ENCODE measurements at regions not wholly inside any gene's neighbourhood (a gene's known extent, or its start where the extent isn't known, plus 50 kb on each side); places are given as distances from the start of the nearest gene placed in this dataset.
A peak's percentile ranks its signal among the peaks of the same experiment; 100 is the strongest.

GRCh38 chr9:93814077-93814956 lies 140.8 kb downstream of the BARX1 start:
- no peak for DNase-seq
- Histone ChIP-seq H3K4me1 (ENCODE audit: control insufficient read depth, insufficient read depth, low read length) (no peaks in the 10 kb centered on the region), H3K27ac (ENCODE audit: low read length) (no peak overlapping the region), H3K36me3 (ENCODE audit: control insufficient read depth, insufficient read depth, low read length) (no peaks in the 10 kb centered on the region), H3K9me3 (ENCODE audit: control insufficient read depth, insufficient read depth, low read length) (no peaks in the 10 kb centered on the region), H3K4me3 (ENCODE audit: low read length) (no peak overlapping the region), H3K27me3 (ENCODE audit: control insufficient read depth, insufficient read depth, low read length) (peaks cover 2% of the 10 kb centered on the region)
- no peak for TF ChIP-seq CTCF (IDR thresholded peaks at IDR 0.05)
- Mint-ChIP-seq H3K36me3 (no peaks in the 10 kb centered on the region), H3K9me3 (no peaks in the 10 kb centered on the region), H3K27me3 (ENCODE audit: low read depth in 2 of 2) (peaks cover 12 to 24% of the 10 kb centered on the region in 2 donors), H3K4me3 (no peak overlapping the region), H3K27ac (no peak overlapping the region), H3K4me1 (no peaks in the 10 kb centered on the region)
- WGBS (ENCODE audit: insufficient coverage): 46% methylated on average over 12 of the region's 12 CpGs
- intact Hi-C loops (cut with micrococcal nuclease): no loop called here
- no peak for ATAC-seq

GRCh38 chr9:93813221-93814076 lies 141.7 kb downstream of the BARX1 start:
- H3K36me3 ChIP-seq (ENCODE audit: control insufficient read depth, insufficient read depth, low read length): no peaks in the 10 kb centered on the region
- intact Hi-C loops (cut with micrococcal nuclease): no loop called here
- no peak overlapping the region for H3K27ac ChIP-seq (ENCODE audit: low read length)
- Mint-ChIP-seq H3K27me3 (ENCODE audit: low read depth in 2 of 2) (peaks cover 12 to 24% of the 10 kb centered on the region in 2 donors), H3K4me1 (no peaks in the 10 kb centered on the region), H3K27ac (no peak overlapping the region), H3K4me3 (no peak overlapping the region), H3K36me3 (no peaks in the 10 kb centered on the region), H3K9me3 (no peaks in the 10 kb centered on the region)
- no peaks in the 10 kb centered on the region for H3K9me3 ChIP-seq (ENCODE audit: control insufficient read depth, insufficient read depth, low read length)
- no peak for TF ChIP-seq CTCF (IDR thresholded peaks at IDR 0.05)
- DNase-seq (peak in 1 of 2 donors; percentile 8), ATAC-seq (no peak)
- no peaks in the 10 kb centered on the region for H3K4me1 ChIP-seq (ENCODE audit: control insufficient read depth, insufficient read depth, low read length)
- peaks cover 2% of the 10 kb centered on the region for H3K27me3 ChIP-seq (ENCODE audit: control insufficient read depth, insufficient read depth, low read length)
- no peak overlapping the region for H3K4me3 ChIP-seq (ENCODE audit: low read length)
- WGBS (ENCODE audit: insufficient coverage): 68% methylated on average over 7 of the region's 7 CpGs

- intact Hi-C loops (cut with micrococcal nuclease): no loop called here
- Histone ChIP-seq H3K27me3 (ENCODE audit: control insufficient read depth, insufficient read depth, low read length) (no peaks in the 10 kb centered on the region), H3K9me3 (ENCODE audit: control insufficient read depth, insufficient read depth, low read length) (no peaks in the 10 kb centered on the region), H3K4me3 (ENCODE audit: low read length) (no peak overlapping the region), H3K27ac (ENCODE audit: low read length) (no peak overlapping the region), H3K36me3 (ENCODE audit: control insufficient read depth, insufficient read depth, low read length) (no peaks in the 10 kb centered on the region), H3K4me1 (ENCODE audit: control insufficient read depth, insufficient read depth, low read length) (no peaks in the 10 kb centered on the region)
- peaks cover 12 to 24% of the 10 kb centered on the region in 2 donors for H3K27me3 Mint-ChIP-seq (ENCODE audit: low read depth in 2 of 2)
- no peak overlapping the region for H3K4me3 Mint-ChIP-seq
- ATAC-seq (no peak), DNase-seq (no peak)
- no peaks in the 10 kb centered on the region for H3K9me3 Mint-ChIP-seq
- no peaks in the 10 kb centered on the region for H3K36me3 Mint-ChIP-seq
- no peak overlapping the region for H3K27ac Mint-ChIP-seq
- no peaks in the 10 kb centered on the region for H3K4me1 Mint-ChIP-seq
- TF ChIP-seq CTCF (IDR thresholded peaks at IDR 0.05): no peak
- WGBS (ENCODE audit: insufficient coverage): 100% methylated on average over 1 of the region's 1 CpG
Observed at GRCh38 chr9:93812410-93812668, 142.8 kb downstream of the BARX1 start.

Measured in natural killer cell (primary cell).